Panc1 (cell line): ENCODE measurements at regions not wholly inside any gene's neighbourhood (a gene's known extent, or its start where the extent isn't known, plus 50 kb on each side); places are given as distances from the start of the nearest gene placed in this dataset.

Experiments
- ATAC-seq: fragments of 200-7000 bp; cut with Tn5 transposase; 2 replicates; pipeline ENCODE4 v1.9.1; 2020; ENCODE audit warnings: mild to moderate bottlenecking, moderate library complexity
- BruUV-seq: library from RNA; stranded (reverse); fragments of 400-500 nt; replicated peaks from 2 replicates; lab custom pipeline; 2021; lab: Mats Ljungman, UMichigan
- CTCF ChIA-PET: fragments of 300-600 bp; sonication (Branson Sonifier 250); formaldehyde crosslinking; loops from one replicate; lab custom pipeline; 2022; ENCODE audit warnings: antibody characterized with exemption; lab: Charles Lee
- POLR2A ChIA-PET: fragments of 300-600 bp; sonication (Branson Sonifier 250); formaldehyde crosslinking; loops from one replicate; lab custom pipeline; 2022; ENCODE audit warnings: antibody characterized with exemption; lab: Charles Lee
- DNase-seq: peaks from one replicate; pipeline ENCODE4 v3.0.0-alpha.2; 2010; ENCODE audit warnings: low read depth, low spot score
- H3K27ac ChIP-seq: 2 replicates; pipeline ENCODE4 v1.5.1; 2011; ENCODE audit warnings: mild to moderate bottlenecking, low read length, inconsistent platforms
- H3K27me3 ChIP-seq: fragments of 200-500 bp; sonication (Bioruptor generic); 2 replicates; pipeline ENCODE4 v1.6.0; 2014; ENCODE audit warnings: low read length, inconsistent platforms; ENCODE audit not compliant: control insufficient read depth, insufficient read depth
- H3K36me3 ChIP-seq: fragments of 200-500 bp; sonication (Bioruptor generic); 2 replicates; pipeline ENCODE4 v1.5.1; 2014; ENCODE audit warnings: inconsistent platforms, mild to moderate bottlenecking, low read length, moderate library complexity; ENCODE audit not compliant: control insufficient read depth, insufficient read depth
- H3K4me1 ChIP-seq: 2 replicates; pipeline ENCODE4 v1.5.1; 2011; ENCODE audit warnings: inconsistent platforms, mild to moderate bottlenecking, low read length, moderate library complexity; ENCODE audit not compliant: control insufficient read depth, insufficient read depth
- H3K4me3 ChIP-seq, 2 experiments: 2 replicates each; pipeline ENCODE4 v1.5.1; 2011 to 2012; ENCODE audit warnings: low read depth in 2 of 2, low read length in 2 of 2, mild to moderate bottlenecking in 2 of 2, inconsistent platforms in 1 of 2, moderate library complexity in 1 of 2
- H3K9me3 ChIP-seq: fragments of 200-500 bp; sonication (Bioruptor generic); 2 replicates; pipeline ENCODE4 v1.5.1; 2014; ENCODE audit warnings: low read depth, mild to moderate bottlenecking, inconsistent platforms, low read length, moderate library complexity; ENCODE audit not compliant: control insufficient read depth, insufficient read depth
- CTCF ChIP-seq: fragments of 450-650 bp; IDR thresholded peaks from 2 replicates; pipeline ENCODE4 v1.5.1; 2017; ENCODE audit warnings: mild to moderate bottlenecking
- POLR2AphosphoS5 ChIP-seq: IDR thresholded peaks from 2 replicates; pipeline ENCODE4 v1.6.1; 2012; ENCODE audit warnings: mild to moderate bottlenecking, low read depth, low read length, moderate library complexity
- REST ChIP-seq, 2 experiments: IDR thresholded peaks; 2 replicates each; pipeline ENCODE4 v1.6.1; 2011 to 2012; ENCODE audit warnings: low read depth in 2 of 2, control low read depth in 1 of 2, low read length in 1 of 2, mild to moderate bottlenecking in 1 of 2, moderate library complexity in 1 of 2; ENCODE audit not compliant: insufficient read depth in 1 of 2
- SIN3A ChIP-seq: IDR thresholded peaks from 2 replicates; pipeline ENCODE4 v1.6.1; 2012; ENCODE audit warnings: low read depth, mild to moderate bottlenecking, low read length, moderate library complexity, borderline replicate concordance; ENCODE audit not compliant: insufficient read depth
- TCF7L2 ChIP-seq: IDR thresholded peaks from 2 replicates; pipeline ENCODE4 v1.6.1; 2011; ENCODE audit warnings: mild to moderate bottlenecking, low read depth, low read length, inconsistent platforms
- in situ Hi-C: cut with HindIII; loops from 2 replicates; pipeline ENCODE4 v1.10.0; 2016; ENCODE audit warnings: low sequenced_read_pairs, low pct_unique_long_range_greater_than_20kb
- intact Hi-C: fragments of 100-400 bp; cut with micrococcal nuclease; formaldehyde crosslinking; loops from one replicate; pipeline ENCODE4 v1.10.0; 2022; ENCODE audit not compliant: unreplicated experiment

- DNase-seq: no peak
- H3K36me3 ChIP-seq: no peaks in the 10 kb centered on the region
- no peak for ATAC-seq
- no peak overlapping the region for H3K27ac ChIP-seq
- TF ChIP-seq POLR2AphosphoS5 (no peak), CTCF (no peak), SIN3A (no peak), TCF7L2 (no peak), REST (IDR thresholded peaks at IDR 0.05; ENCODE audit: insufficient read depth in 1 of 2, low read depth in 2 of 2, low read length in 1 of 2) (no peak)
- H3K9me3 ChIP-seq: no peaks in the 10 kb centered on the region
- ChIA-PET CTCF (interaction anchor here (0.7 kb wide), 1 partner anchor 9 kb away, joined by 3 read pairs; no protein-coding TSS in a partner anchor), POLR2A (no interaction called here)
- BruUV-seq: no TSS peak
- in situ Hi-C loops: no loop called here
- peaks cover 7% of the 10 kb centered on the region; the same call in 1 of the 2 replicates for H3K27me3 ChIP-seq
- intact Hi-C loops: no loop called here
- no peaks in the 10 kb centered on the region for H3K4me1 ChIP-seq
- no peak overlapping the region for H3K4me3 ChIP-seq
Measured at GRCh38 chr17:33769066-33769465, 476.0 kb upstream of the ASIC2 start.

GRCh38 chr17:33776304-33776703, 478.8 kb upstream of the CCL2 start:
- H3K27ac ChIP-seq: no peak overlapping the region
- H3K4me1 ChIP-seq: no peaks in the 10 kb centered on the region
- ChIA-PET POLR2A (no interaction called here), CTCF (no interaction called here)
- in situ Hi-C loops (no loop called here), intact Hi-C loops (loop anchor here (5.0 to 10.0 kb wide), 2 partner anchors 386 to 588 kb away; partner anchors contain the start of gene CCL1)
- no peak overlapping the region for H3K4me3 ChIP-seq
- H3K27me3 ChIP-seq: peaks cover 15% of the 10 kb centered on the region
- no peaks in the 10 kb centered on the region for H3K9me3 ChIP-seq
- TF ChIP-seq CTCF (no peak), POLR2AphosphoS5 (no peak), REST (IDR thresholded peaks at IDR 0.05; ENCODE audit: insufficient read depth in 1 of 2, low read depth in 2 of 2, low read length in 1 of 2) (no peak), TCF7L2 (no peak), SIN3A (no peak)
- H3K36me3 ChIP-seq: no peaks in the 10 kb centered on the region
- BruUV-seq: no TSS peak
- ATAC-seq (no peak), DNase-seq (no peak)
